ENCODE measurements at regions not wholly inside any gene's neighbourhood (a gene's known extent, or its start where the extent isn't known, plus 50 kb on each side); places are given as distances from the start of the nearest gene placed in this dataset.

DNA sequence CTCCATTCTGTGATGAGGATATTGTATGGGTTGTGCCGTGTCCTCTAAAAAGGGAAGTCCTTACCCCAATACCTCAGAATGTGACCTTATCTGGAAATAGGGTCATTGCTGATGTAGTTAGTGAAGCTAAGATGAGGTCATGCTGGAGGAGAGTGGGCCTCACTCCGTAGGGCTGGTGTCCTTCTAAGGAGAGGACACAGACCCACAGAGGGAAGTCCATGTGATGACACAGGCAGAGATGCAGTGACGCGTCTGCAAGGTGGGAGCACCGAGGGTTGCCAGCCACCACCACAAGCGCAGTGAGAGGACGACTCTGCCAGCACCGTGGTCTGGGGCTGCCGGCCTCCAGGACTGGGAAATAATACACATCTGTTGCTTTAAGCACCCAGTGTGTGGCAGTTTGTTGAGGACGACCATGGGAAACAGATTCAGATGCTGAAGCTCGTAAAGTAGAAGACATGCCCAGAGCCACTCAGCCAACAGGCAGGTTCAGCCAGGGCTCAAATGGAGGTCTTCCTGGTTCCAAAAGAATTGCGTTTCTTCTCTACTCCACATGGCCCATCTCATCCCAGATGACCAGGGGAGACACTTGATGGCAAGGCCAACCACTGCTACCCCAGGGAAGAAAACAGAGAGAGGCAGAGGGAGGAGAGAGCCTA, 59.2 kb upstream of the DUSP22 start:
- TF ChIP-seq, protein P1, sequence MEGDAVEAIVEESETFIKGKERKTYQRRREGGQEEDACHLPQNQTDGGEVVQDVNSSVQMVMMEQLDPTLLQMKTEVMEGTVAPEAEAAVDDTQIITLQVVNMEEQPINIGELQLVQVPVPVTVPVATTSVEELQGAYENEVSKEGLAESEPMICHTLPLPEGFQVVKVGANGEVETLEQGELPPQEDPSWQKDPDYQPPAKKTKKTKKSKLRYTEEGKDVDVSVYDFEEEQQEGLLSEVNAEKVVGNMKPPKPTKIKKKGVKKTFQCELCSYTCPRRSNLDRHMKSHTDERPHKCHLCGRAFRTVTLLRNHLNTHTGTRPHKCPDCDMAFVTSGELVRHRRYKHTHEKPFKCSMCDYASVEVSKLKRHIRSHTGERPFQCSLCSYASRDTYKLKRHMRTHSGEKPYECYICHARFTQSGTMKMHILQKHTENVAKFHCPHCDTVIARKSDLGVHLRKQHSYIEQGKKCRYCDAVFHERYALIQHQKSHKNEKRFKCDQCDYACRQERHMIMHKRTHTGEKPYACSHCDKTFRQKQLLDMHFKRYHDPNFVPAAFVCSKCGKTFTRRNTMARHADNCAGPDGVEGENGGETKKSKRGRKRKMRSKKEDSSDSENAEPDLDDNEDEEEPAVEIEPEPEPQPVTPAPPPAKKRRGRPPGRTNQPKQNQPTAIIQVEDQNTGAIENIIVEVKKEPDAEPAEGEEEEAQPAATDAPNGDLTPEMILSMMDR (IDR thresholded peaks at IDR 0.05): no peak

GRCh38 chr6:234706-235372, 57.4 kb upstream of the DUSP22 start:
- TF ChIP-seq, protein P1 (IDR thresholded peaks at IDR 0.05): no peak

- TF ChIP-seq, protein P1 (IDR thresholded peaks at IDR 0.05): no peak
Observed at GRCh38 chr6:235763-236360, 56.4 kb upstream of the DUSP22 start.

DNA sequence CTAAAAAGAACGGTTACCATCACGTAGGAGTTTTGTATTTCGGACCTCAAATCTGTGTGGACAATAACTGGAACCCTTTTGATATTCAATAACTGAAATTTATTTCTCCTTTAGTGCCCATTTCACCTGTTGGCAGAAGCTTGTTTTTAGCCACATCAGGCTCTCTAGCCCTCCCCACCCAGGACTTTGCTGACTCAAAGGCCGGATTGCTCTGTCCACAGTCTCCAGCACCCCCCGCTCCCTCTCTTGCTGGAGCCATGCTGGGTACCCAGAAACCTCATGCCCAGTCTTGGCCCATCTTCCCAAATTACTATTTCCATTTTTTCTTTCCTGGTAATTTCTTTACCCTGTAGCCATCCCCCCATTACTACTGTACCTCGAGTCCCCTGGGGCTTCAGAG, 55.8 kb upstream of the DUSP22 start:
- TF ChIP-seq, protein P1 (IDR thresholded peaks at IDR 0.05): no peak

DNA sequence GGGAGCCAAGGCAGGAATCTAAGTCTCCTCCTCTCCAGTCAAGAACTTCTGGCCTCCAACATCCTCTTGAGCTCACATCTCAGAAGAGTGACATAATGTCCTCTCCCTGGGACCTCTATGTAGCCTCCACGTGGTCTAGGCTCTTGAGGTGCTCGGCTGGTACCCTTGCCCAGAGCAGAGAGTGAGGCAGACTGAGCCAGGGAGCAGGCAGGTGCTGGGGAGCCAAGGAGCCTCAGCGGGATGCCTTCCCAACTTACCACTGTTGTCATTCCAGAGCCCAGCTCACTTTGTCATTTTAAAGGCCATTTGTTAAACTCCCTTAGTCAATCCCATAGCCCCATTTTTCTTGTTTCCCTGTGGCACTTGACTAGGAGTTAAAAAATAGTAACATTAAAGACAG, 52.1 kb upstream of the DUSP22 start:
- TF ChIP-seq, protein P1 (IDR thresholded peaks at IDR 0.05): no peak

DNA sequence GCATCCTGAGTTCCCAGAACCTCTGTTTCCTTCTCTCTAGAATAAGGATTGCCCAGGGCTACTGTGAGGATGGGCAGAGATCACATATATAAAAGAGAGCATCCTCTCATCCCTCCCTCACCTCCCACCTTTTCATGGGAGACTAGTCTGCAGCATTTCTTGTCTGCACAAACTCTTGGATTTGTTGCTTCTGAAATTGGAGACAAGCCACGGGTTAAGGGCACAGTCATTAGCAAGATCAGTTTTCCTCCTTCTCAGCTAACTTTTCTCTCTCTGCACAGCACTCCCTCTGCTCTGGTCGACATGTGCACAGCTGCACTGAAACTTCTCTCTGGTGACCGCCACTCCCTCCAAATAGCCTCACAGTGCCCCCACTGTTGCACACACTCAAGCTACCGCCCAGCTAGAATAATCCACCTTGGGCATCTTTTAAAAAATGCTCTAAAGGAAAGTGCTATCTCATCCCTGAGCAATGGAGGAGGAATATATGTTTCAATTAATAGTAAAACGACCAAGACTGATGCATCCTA, 50.9 kb upstream of the DUSP22 start:
- TF ChIP-seq, protein P1 (IDR thresholded peaks at IDR 0.05): no peak
